SHP77 (cell line): ENCODE measurements at regions not wholly inside any gene's neighbourhood (a gene's known extent, or its start where the extent isn't known, plus 50 kb on each side); places are given as distances from the start of the nearest gene placed in this dataset.
"Not testable (repeated sequence)": the region's sequence is repeated elsewhere in the genome, so short reads cannot be mapped to it uniquely, and the experiment has no call there.

Experiments
- DNase-seq, 2 experiments: peaks; one replicate each; lab custom pipeline; 2025; lab: John Stamatoyannopoulos, UW

GRCh38 chr6:164072240-164072666, 657.7 kb downstream of the QKI start:
- no peak for DNase-seq

GRCh38 chr6:164069350-164069990, 655.0 kb downstream of the QKI start:
- peak in 1 of 2 experiments; percentile 29 for DNase-seq

- DNase-seq: no peak
Measured at GRCh38 chr6:164068527-164068926, 654.0 kb downstream of the QKI start.

- DNase-seq: no peak
Measured at GRCh38 chr6:164066766-164067165, 652.2 kb downstream of the QKI start.

- DNase-seq: no peak
Measured at GRCh38 chr6:164066335-164066734, 651.8 kb downstream of the QKI start.

- DNase-seq: no peak
Measured at GRCh38 chr6:164063346-164063745, 648.8 kb downstream of the QKI start.

- no peak for DNase-seq
Measured at GRCh38 chr6:164062872-164063271, 648.4 kb downstream of the QKI start.

GRCh38 chr6:164057876-164058275, 643.4 kb downstream of the QKI start:
- no peak for DNase-seq

- no peak for DNase-seq
Measured at GRCh38 chr6:164051427-164051826, 636.9 kb downstream of the QKI start.

- no peak for DNase-seq
Measured at GRCh38 chr6:164049517-164049988, 635.0 kb downstream of the QKI start.

- DNase-seq: no peak
Measured at GRCh38 chr6:164048840-164049516, 634.5 kb downstream of the QKI start.

- DNase-seq: no peak
Measured at GRCh38 chr6:164045082-164045481, 630.6 kb downstream of the QKI start.

GRCh38 chr6:164043656-164044055, 629.1 kb downstream of the QKI start:
- not testable (repeated sequence) for DNase-seq

GRCh38 chr6:164042212-164042611, 627.7 kb downstream of the QKI start:
- DNase-seq: no peak

- DNase-seq: no peak
Measured at GRCh38 chr6:164040994-164041393, 626.5 kb downstream of the QKI start.

- no peak for DNase-seq
Measured at GRCh38 chr6:164039954-164040375, 625.4 kb downstream of the QKI start.

GRCh38 chr6:164037171-164037870, 622.8 kb downstream of the QKI start:
- no peak for DNase-seq

- no peak for DNase-seq
Measured at GRCh38 chr6:164035900-164036485, 621.5 kb downstream of the QKI start.

- no peak for DNase-seq
Measured at GRCh38 chr6:164034602-164035140, 620.2 kb downstream of the QKI start.

- no peak for DNase-seq
Measured at GRCh38 chr6:164025180-164025579, 610.7 kb downstream of the QKI start.

- DNase-seq: no peak
Measured at GRCh38 chr6:164023535-164023934, 609.0 kb downstream of the QKI start.

- no peak for DNase-seq
Measured at GRCh38 chr6:164022632-164023031, 608.1 kb downstream of the QKI start.
